MM.1S (cell line): ENCODE measurements at regions not wholly inside any gene's neighbourhood (a gene's known extent, or its start where the extent isn't known, plus 50 kb on each side); places are given as distances from the start of the nearest gene placed in this dataset.

Experiments
- DNase-seq: peaks from one replicate; pipeline ENCODE4 v3.0.0-alpha.2; 2015
- H2AFZ ChIP-seq: fragments of 300-600 bp; sonication (generic); 2 replicates; pipeline ENCODE4 v1.6.0; 2016; ENCODE audit warnings: antibody characterized with exemption, low read length
- H3F3A ChIP-seq: fragments of 300-600 bp; sonication (generic); 2 replicates; pipeline ENCODE4 v1.6.1; 2016; ENCODE audit warnings: mild to moderate bottlenecking, antibody characterized with exemption, low read length, moderate library complexity, mixed read lengths; ENCODE audit not compliant: insufficient read depth
- H3K27ac ChIP-seq: fragments of 300-600 bp; sonication (generic); 2 replicates; pipeline ENCODE4 v1.5.1; 2016; ENCODE audit warnings: mild to moderate bottlenecking, low read length
- H3K27me3 ChIP-seq: fragments of 300-600 bp; sonication (generic); replicated peaks from 2 replicates; pipeline ENCODE4 v1.6.0; 2016; ENCODE audit warnings: low read length; ENCODE audit not compliant: insufficient read depth
- H3K36me3 ChIP-seq: fragments of 300-600 bp; sonication (generic); replicated peaks from 2 replicates; pipeline ENCODE4 v1.6.1; 2016; ENCODE audit warnings: mild to moderate bottlenecking, low read length, mixed read lengths; ENCODE audit not compliant: insufficient read depth
- H3K4me1 ChIP-seq: fragments of 300-600 bp; sonication (generic); 2 replicates; pipeline ENCODE4 v1.6.1; 2016; ENCODE audit warnings: low read length, mixed read lengths
- H3K4me2 ChIP-seq: fragments of 300-600 bp; sonication (generic); 2 replicates; pipeline ENCODE4 v1.6.0; 2016; ENCODE audit warnings: low read depth, low read length
- H3K4me3 ChIP-seq: fragments of 300-600 bp; sonication (generic); 2 replicates; pipeline ENCODE4 v1.5.1; 2016; ENCODE audit warnings: low read length, mixed read lengths
- H3K79me2 ChIP-seq: fragments of 300-600 bp; sonication (generic); 2 replicates; pipeline ENCODE4 v1.6.1; 2016; ENCODE audit warnings: mixed run types, low read length, mixed read lengths
- H3K9ac ChIP-seq: fragments of 300-600 bp; sonication (generic); 2 replicates; pipeline ENCODE4 v1.6.1; 2016; ENCODE audit warnings: low read length, mixed read lengths
- H3K9me2 ChIP-seq: fragments of 300-600 bp; sonication (generic); replicated peaks from 2 replicates; pipeline ENCODE4 v1.6.1; 2016; ENCODE audit warnings: mild to moderate bottlenecking, low read length, mixed read lengths; ENCODE audit not compliant: insufficient read depth
- H3K9me3 ChIP-seq: fragments of 300-600 bp; sonication (generic); replicated peaks from 2 replicates; pipeline ENCODE4 v1.6.1; 2016; ENCODE audit warnings: mild to moderate bottlenecking, low read length, mixed read lengths; ENCODE audit not compliant: insufficient read depth
- H4K20me1 ChIP-seq: fragments of 300-600 bp; sonication (generic); 2 replicates; pipeline ENCODE4 v1.6.1; 2016; ENCODE audit warnings: mild to moderate bottlenecking, low read length, moderate library complexity, mixed read lengths; ENCODE audit not compliant: insufficient read depth
- EZH2 ChIP-seq: fragments of 300-600 bp; sonication (generic); optimal IDR thresholded peaks from 2 replicates; pipeline ENCODE3; 2017; ENCODE audit warnings: low read depth, mild to moderate bottlenecking, antibody characterized with exemption, low read length, mixed read lengths
- EZH2phosphoT487 ChIP-seq: fragments of 300-600 bp; sonication (generic); IDR thresholded peaks from 2 replicates; pipeline ENCODE4 v1.6.1; 2018; ENCODE audit warnings: antibody characterized with exemption, low read length
- TF ChIP-seq, protein P1 (sequence below): fragments of 300-600 bp; sonication (generic); IDR thresholded peaks from 2 replicates; pipeline ENCODE4 v1.5.1; 2016; ENCODE audit warnings: antibody characterized with exemption, low read length, mixed read lengths

DNA sequence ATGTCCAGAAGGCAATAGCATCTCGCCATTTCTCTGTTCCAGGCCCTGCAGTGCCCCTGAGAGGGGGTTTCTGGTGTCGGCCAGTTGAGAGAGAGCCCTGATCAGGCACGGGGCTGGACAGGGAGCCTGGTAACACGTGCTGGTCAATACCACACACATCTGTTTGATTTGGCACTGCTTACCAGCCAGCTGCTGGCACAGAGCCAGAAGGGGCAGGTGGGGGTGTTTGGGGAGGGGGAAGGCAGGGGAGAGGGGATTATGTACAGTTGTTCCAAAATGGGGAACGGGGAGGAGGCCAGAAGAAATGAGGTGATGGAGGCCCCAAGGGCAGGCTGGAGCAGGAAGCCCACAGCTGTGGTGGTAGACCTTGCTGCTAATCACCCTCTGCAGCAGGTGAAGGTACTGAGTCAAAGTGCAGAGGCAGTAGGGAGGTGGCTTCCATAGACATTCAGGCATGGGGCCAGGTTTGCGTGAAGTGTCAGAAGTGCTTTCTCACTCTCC lies 153.5 kb upstream of the LPP start:
- no peaks in the 10 kb centered on the region for H3K36me3 ChIP-seq
- TF ChIP-seq, protein P1, sequence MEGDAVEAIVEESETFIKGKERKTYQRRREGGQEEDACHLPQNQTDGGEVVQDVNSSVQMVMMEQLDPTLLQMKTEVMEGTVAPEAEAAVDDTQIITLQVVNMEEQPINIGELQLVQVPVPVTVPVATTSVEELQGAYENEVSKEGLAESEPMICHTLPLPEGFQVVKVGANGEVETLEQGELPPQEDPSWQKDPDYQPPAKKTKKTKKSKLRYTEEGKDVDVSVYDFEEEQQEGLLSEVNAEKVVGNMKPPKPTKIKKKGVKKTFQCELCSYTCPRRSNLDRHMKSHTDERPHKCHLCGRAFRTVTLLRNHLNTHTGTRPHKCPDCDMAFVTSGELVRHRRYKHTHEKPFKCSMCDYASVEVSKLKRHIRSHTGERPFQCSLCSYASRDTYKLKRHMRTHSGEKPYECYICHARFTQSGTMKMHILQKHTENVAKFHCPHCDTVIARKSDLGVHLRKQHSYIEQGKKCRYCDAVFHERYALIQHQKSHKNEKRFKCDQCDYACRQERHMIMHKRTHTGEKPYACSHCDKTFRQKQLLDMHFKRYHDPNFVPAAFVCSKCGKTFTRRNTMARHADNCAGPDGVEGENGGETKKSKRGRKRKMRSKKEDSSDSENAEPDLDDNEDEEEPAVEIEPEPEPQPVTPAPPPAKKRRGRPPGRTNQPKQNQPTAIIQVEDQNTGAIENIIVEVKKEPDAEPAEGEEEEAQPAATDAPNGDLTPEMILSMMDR, result no peak
- TF ChIP-seq EZH2, result no peak
- no peak for TF ChIP-seq EZH2phosphoT487
- no peaks in the 10 kb centered on the region for H3K79me2 ChIP-seq
- no peaks in the 10 kb centered on the region for H3F3A ChIP-seq
- H3K4me2 ChIP-seq, result no peak overlapping the region
- no peak overlapping the region for H3K9ac ChIP-seq
- no peaks in the 10 kb centered on the region for H3K9me2 ChIP-seq
- no peak overlapping the region for H2AFZ ChIP-seq
- no peaks in the 10 kb centered on the region for H4K20me1 ChIP-seq
- no peak for DNase-seq
- H3K4me3 ChIP-seq, result no peak overlapping the region
- no peaks in the 10 kb centered on the region for H3K9me3 ChIP-seq
- H3K27me3 ChIP-seq, result no peaks in the 10 kb centered on the region
- H3K4me1 ChIP-seq, result no peaks in the 10 kb centered on the region
- H3K27ac ChIP-seq, result no peak overlapping the region

DNA sequence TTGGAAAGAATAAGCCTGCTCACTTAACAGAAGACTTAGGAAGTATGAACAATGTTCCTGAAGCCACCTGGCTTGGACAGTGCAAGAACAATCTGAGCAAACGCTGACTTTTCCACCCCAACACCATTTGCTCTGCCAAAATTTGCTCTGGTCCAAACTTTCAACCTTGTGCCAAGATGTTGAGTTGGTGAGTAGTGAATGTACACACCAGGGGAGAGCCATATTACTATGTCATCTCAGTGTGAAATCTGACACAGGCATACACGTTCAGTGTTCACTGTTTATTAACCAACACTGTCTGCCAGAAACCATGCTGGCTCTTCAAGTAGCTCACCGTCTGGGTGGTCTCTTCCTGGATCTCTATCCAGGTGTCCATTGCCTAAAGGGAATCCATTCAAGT lies 152.9 kb upstream of the LPP start:
- DNase-seq, result no peak
- H2AFZ ChIP-seq, result no peak overlapping the region
- no peak for TF ChIP-seq EZH2
- TF ChIP-seq, protein P1, result no peak
- TF ChIP-seq EZH2phosphoT487, result no peak
- H3K27ac ChIP-seq, result no peak overlapping the region
- H3K4me1 ChIP-seq, result no peaks in the 10 kb centered on the region
- H3K4me2 ChIP-seq, result no peak overlapping the region
- H3K9me3 ChIP-seq, result no peaks in the 10 kb centered on the region
- no peak overlapping the region for H3K4me3 ChIP-seq
- no peaks in the 10 kb centered on the region for H4K20me1 ChIP-seq
- H3K27me3 ChIP-seq, result no peaks in the 10 kb centered on the region
- H3K36me3 ChIP-seq, result no peaks in the 10 kb centered on the region
- no peaks in the 10 kb centered on the region for H3F3A ChIP-seq
- no peak overlapping the region for H3K9ac ChIP-seq
- H3K79me2 ChIP-seq, result no peaks in the 10 kb centered on the region
- no peaks in the 10 kb centered on the region for H3K9me2 ChIP-seq

DNA sequence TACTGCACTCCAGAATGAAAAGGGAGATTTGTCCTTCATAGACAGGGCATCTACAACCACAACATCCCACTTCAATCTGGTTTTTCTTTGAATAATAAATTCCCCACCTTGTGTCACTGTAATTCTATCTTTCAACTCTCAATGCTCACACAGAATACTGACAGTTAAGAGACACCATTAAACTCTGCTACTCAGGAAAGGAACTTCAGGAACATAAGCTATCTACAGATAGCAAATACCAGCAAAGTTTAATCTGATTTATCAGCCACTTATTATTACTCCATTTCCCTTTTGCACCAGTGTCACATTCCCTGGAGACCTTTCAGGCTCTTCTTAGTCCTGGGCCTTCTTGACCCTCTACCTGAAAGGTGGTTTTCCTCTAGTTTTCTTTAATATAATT lies 152.0 kb upstream of the LPP start:
- no peaks in the 10 kb centered on the region for H3K36me3 ChIP-seq
- no peak overlapping the region for H3K27ac ChIP-seq
- no peak overlapping the region for H3K9ac ChIP-seq
- TF ChIP-seq EZH2 (no peak), EZH2phosphoT487 (no peak)
- TF ChIP-seq, protein P1, result no peak
- no peak overlapping the region for H3K4me3 ChIP-seq
- H2AFZ ChIP-seq, result no peak overlapping the region
- no peaks in the 10 kb centered on the region for H3F3A ChIP-seq
- no peaks in the 10 kb centered on the region for H3K9me2 ChIP-seq
- H4K20me1 ChIP-seq, result no peaks in the 10 kb centered on the region
- H3K4me1 ChIP-seq, result no peaks in the 10 kb centered on the region
- H3K4me2 ChIP-seq, result no peak overlapping the region
- no peak for DNase-seq
- H3K79me2 ChIP-seq, result no peaks in the 10 kb centered on the region
- H3K27me3 ChIP-seq, result no peaks in the 10 kb centered on the region
- H3K9me3 ChIP-seq, result no peaks in the 10 kb centered on the region
